HG02852 (cell line): ENCODE measurements at regions not wholly inside any gene's neighbourhood (a gene's known extent, or its start where the extent isn't known, plus 50 kb on each side); places are given as distances from the start of the nearest gene placed in this dataset.
"Not testable (repeated sequence)": the region's sequence is repeated elsewhere in the genome, so short reads cannot be mapped to it uniquely, and the experiment has no call there.

Experiments used
- ATAC-seq: cut with Tn5 transposase; IDR thresholded peaks from one replicate; pipeline ENCODE4 v1.9.1; 2021; ENCODE audit warnings: mild to moderate bottlenecking, moderate library complexity; ENCODE audit not compliant: unreplicated experiment

- no peak for ATAC-seq
Measured at GRCh38 chr13:86840250-86841191, 830.6 kb upstream of the SLITRK5 start.

DNA sequence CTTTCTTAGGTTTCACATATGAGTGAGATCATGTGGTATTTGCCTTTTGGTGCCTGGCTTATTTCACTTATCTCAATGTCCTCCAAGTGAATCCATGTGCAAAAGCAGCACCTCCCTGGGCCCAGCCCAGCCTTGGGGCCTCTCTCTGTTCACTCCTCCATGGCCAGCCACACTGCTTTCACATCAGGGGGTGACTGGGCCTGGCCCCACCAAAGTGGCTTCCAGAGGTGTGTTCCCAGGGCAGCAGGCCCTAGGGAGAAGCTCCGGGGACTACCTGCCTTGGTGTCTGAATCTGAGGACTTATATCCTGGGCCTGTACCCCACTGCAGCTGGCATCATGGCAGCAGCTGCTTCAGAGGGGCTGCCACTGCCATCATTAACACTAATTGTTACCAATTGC is 829.9 kb upstream of the SLITRK5 start:
- no peak for ATAC-seq

GRCh38 chr13:86846501-86846900 is 824.7 kb upstream of the SLITRK5 start:
- no peak for ATAC-seq

DNA sequence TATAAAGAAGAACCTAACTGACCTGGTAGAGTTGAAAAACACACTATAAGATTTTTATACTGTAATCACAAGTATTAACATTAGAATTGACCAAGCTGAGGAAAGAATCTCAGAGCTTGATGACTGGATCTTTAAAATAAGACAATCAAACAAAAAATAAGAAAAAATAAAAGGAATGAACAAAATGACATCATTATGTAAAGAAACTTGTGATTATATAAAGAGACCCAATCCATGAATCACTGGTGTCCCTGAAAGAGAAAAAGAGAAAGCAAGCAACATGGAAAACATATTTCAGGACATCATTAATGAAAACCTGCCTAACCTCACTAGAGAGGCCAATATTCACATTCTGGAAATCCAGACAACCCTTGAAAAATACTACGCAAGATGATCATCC is 822.5 kb upstream of the SLITRK5 start:
- no peak for ATAC-seq

GRCh38 chr13:86856991-86857390 is 814.2 kb upstream of the SLITRK5 start:
- ATAC-seq: no peak

DNA sequence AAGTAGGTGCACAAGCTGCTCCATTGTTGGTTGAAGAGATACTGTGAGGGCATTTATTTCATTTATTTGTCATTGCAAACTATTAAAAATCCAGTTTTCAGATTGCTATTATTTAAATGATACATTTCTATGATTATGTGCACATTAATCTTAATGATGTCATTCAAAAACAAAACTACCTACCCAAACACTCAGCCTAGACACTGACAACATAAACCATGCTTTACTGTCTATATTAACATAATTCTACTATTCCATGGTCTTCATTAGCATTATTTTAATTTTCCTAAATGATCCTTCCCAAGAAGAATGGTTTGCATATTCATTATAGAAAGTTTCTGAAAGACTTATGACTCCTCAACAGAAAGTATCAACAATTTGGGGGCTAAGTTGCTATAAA is 813.0 kb upstream of the SLITRK5 start:
- ATAC-seq: no peak

- no peak for ATAC-seq
Measured at GRCh38 chr13:86862137-86862536, 809.0 kb upstream of the SLITRK5 start.

DNA sequence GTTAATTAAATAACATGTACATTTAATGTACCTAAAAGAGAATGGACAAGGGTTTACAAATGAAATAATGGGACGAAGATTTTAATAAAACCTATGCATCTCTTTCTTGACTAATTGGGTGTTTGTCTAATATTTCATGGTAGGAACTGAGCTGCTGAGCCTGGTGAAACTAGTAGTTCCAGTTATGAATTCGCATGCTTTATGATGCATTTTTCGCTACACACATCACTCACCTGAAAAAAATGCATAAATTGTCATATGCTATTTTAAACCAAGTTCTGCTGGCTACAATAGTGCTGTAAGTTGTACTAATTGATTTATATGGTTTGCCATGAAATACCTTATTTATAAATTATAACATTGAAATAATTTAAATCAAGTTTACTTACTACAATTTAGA is 806.8 kb upstream of the SLITRK5 start:
- no peak for ATAC-seq

DNA sequence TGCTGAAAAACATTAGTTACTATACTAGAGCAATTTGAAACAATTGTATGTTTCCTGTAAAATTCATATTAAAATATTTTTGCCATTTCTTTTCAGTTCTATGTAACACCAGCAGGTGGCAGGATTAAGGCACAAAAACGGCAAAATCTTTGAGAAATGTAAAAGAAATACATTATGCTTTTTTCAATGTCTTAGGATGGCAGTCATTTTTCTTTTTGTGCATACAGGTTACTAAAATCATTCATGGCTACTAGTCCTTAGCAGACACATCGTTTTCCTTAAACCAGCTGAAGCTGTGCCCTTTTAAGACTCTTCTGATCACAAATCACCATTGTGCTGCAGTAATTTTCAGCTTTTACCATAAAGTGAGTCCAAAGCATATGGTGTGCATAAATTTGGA is 800.7 kb upstream of the SLITRK5 start:
- ATAC-seq: no peak

- ATAC-seq: no peak
Measured at GRCh38 chr13:86877441-86877840, 793.7 kb upstream of the SLITRK5 start.

GRCh38 chr13:86878781-86879180 is 792.4 kb upstream of the SLITRK5 start:
- ATAC-seq: no peak

DNA sequence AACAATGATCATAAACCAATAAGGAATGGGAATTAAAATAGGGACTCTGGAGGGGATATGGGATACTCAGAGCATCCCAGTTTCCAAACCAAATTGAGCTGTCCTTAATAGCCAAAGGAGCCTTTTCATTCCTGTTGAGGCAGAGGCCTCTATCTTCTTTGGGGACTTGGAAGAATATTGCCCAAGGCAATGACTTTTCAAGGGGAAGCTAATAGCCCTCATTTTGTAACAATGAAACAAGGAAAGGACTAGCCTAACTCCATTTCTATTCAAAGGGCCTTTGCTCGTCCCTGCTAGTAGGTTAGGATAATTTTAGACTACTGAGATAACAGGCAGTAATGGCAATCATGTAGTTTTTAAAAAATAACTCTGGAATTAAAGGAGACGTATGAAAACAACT is 789.8 kb upstream of the SLITRK5 start:
- ATAC-seq: no peak

DNA sequence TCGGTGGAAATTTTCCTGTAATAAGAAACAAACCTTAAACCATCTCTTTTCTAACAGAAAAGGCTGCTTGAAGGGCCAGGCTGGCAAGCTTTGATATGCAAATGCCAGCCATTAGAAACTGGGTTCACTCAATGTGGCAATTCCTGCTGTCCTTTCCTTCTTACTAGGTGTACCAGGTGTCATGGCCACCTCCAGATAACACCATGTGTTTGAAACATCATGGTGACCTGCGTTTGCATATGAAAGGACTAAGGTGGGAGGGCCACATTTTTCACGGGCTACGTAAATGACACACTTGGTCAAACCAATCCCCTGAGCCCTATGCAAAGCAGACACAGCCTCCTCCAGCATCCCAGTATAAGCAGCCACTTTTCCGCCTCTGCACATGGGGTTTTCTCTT is 789.1 kb upstream of the SLITRK5 start:
- no peak for ATAC-seq

GRCh38 chr13:86882835-86883234 is 788.3 kb upstream of the SLITRK5 start:
- no peak for ATAC-seq

GRCh38 chr13:86892330-86892729 is 778.8 kb upstream of the SLITRK5 start:
- ATAC-seq: no peak

GRCh38 chr13:86900906-86901305 is 770.3 kb upstream of the SLITRK5 start:
- no peak for ATAC-seq

DNA sequence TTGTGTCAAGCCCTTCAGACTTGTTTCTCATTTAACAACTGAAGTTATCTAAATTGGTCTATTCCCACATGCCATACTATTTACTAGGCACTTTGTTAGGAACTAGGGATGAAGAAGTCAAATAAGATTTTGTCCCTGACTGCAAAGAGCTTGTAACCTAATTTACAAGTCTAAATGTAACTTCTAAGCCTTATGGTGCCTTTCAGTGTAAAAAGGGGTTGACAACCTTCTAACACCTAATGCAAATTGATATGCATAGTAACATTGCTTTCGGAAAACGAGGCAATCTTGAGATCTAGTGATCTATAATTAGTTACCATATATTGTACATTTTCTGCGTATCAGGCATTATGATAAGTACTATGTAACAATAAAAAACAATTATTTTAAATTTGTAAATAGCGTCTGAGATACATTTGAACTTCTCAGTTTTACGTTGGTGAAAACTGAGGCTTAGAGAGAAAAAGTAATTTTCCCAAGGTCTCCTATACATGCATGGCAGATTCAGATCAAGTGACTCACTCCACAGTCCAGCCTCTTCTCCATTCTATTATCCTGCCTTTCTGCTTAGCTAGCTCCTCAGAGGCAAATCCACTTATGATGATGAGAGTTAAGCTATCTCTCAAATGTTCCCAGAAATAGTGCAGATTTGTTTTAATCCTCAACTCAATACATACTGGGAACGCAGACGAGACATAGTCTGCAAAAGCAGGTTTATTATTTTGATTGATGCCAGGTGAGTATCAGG is 764.9 kb upstream of the SLITRK5 start:
- no peak for ATAC-seq

GRCh38 chr13:86907156-86907555 is 764.0 kb upstream of the SLITRK5 start:
- no peak for ATAC-seq

- no peak for ATAC-seq
Measured at GRCh38 chr13:86909318-86909717, 761.9 kb upstream of the SLITRK5 start.

DNA sequence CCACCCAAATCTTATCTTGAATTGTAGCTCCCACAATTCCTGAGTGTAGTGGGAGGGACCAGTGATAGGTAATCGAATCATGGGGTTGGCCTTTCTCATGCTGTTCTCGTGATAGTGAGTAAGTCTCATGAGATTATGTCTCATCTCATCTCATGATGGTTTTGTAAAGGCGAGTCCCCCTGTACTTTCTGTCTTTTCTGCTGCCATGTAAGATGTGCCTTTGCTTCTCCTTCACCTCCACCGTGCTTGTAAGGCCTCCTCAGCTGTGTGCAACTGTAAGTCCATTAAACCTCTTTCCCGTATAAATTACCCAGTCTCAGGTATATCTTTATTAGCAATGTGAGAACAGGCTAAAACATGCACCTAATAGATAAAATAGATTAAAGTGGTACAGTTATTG is 756.4 kb upstream of the SLITRK5 start:
- no peak for ATAC-seq

- ATAC-seq: not testable (repeated sequence)
Measured at GRCh38 chr13:86917438-86917837, 753.7 kb upstream of the SLITRK5 start.

GRCh38 chr13:86918682-86919081 is 752.5 kb upstream of the SLITRK5 start:
- no peak for ATAC-seq
